GM10248 (cell line): ENCODE measurements at regions not wholly inside any gene's neighbourhood (a gene's known extent, or its start where the extent isn't known, plus 50 kb on each side); places are given as distances from the start of the nearest gene placed in this dataset.
"Not testable (repeated sequence)": the region's sequence is repeated elsewhere in the genome, so short reads cannot be mapped to it uniquely, and the experiment has no call there.

Experiments
- CTCF ChIA-PET: fragments of 300-600 bp; sonication (Branson Sonifier 250); formaldehyde crosslinking; extraction: SDS; loops from one replicate; lab custom pipeline; 2021; ENCODE audit warnings: antibody characterized with exemption; lab: Yijun Ruan, JAX
- POLR2A ChIA-PET: fragments of 350-650 bp; sonication (Branson Sonifier 250); formaldehyde crosslinking; extraction: SDS; loops from one replicate; lab custom pipeline; 2020; ENCODE audit warnings: antibody characterized with exemption; lab: Yijun Ruan, JAX
- DNase-seq: peaks from one replicate; pipeline ENCODE4 v3.0.0; 2012; ENCODE audit errors: extremely low spot score

- DNase-seq, CTCF ChIA-PET, POLR2A ChIA-PET: not testable (repeated sequence)
Observed at GRCh38 chr1:83405789-83406188, 593.1 kb downstream of the TTLL7 start.

DNA sequence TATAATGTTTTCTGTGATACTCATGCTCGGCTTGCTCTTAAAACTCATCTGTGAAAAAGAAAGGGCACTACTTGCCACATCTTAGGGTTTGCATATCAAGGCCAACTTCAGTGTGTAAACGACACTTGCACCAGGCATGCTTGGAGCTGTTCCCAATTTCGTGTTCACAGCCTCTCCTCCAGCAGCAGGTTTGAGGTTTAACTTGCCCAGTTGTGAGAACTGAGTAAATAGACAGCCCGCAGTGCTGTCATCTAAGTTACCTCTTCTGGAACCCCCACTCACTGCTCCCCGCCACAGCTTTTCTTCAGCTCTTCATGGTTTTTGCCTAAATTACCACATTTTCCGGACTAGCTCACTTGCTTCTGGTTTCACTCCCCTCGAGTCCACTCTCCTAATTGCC, 595.4 kb downstream of the TTLL7 start:
- CTCF ChIA-PET, POLR2A ChIA-PET, DNase-seq: not testable (repeated sequence)

- DNase-seq, CTCF ChIA-PET, POLR2A ChIA-PET: not testable (repeated sequence)
Observed at GRCh38 chr1:83401146-83401545, 597.8 kb downstream of the TTLL7 start.

GRCh38 chr1:83400173-83400572, 598.8 kb downstream of the TTLL7 start:
- DNase-seq, POLR2A ChIA-PET, CTCF ChIA-PET: not testable (repeated sequence)

- DNase-seq, CTCF ChIA-PET, POLR2A ChIA-PET: not testable (repeated sequence)
Observed at GRCh38 chr1:83398125-83398524, 600.8 kb downstream of the TTLL7 start.

DNA sequence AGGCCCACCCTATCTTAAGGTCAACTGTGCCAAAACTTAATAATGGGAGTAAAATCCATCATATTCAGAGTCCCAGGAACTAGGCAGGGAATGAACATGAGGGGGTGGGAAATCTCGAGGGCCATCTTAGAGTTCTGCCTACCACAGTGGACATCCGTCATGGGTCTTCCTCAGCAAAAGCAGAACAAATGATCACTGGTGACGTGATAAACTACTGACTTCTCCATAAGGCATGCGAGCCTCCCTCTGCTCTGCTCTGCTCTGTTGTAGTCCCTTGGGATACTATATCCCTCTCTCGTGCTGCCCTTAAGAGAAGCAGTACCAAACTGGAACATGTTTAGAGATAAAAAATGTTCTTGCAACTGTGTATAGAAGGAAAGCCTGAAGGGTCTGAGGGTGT, 603.8 kb downstream of the TTLL7 start:
- CTCF ChIA-PET, DNase-seq, POLR2A ChIA-PET: not testable (repeated sequence)

DNA sequence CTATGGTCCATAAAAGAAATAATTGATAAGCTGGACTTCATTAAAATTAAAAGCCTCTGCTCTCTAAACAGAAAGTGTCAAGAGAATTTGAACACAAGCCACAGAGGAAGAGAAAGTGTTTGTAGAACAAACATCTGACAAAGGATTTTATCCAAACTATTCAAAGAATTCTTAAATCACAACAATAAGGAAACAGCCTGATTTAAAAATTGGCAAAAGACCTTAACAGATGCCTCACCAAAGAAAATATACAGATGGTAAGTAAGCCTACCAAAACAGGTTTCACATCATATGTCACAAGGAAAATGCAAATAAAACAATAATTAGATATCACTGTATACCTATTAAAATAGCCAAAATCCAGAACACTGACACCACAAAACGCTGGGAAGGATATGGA, 612.0 kb downstream of the TTLL7 start:
- POLR2A ChIA-PET, CTCF ChIA-PET: not testable (repeated sequence)

GRCh38 chr1:83383107-83383506, 615.8 kb downstream of the TTLL7 start:
- DNase-seq, POLR2A ChIA-PET, CTCF ChIA-PET: not testable (repeated sequence)

More for the DNA sequence above, 612.0 kb downstream of the TTLL7 start:
- DNase-seq = not testable (repeated sequence)

DNA sequence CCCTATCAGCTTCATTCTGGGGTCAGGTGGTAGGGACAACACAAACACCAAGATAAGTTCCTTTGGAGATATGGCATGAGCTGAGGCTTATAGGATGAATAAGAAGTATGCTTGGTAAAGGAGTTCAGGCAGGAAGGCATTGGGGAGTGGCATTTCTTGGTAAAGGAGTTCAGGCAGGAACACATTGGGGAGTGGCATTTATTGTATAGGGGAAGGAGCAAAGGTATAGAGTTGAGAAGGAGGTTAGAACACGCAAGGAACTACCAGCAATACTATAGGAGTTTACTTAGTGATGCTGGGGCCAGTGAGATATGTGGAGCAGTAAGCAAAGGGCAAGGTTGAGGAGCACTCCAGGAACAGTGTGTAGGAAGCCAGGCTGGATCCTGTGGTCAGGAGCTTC, 625.9 kb downstream of the TTLL7 start:
- CTCF ChIA-PET, DNase-seq, POLR2A ChIA-PET: not testable (repeated sequence)

GRCh38 chr1:83369853-83370252, 629.1 kb downstream of the TTLL7 start:
- CTCF ChIA-PET, POLR2A ChIA-PET: not testable (repeated sequence)

DNA sequence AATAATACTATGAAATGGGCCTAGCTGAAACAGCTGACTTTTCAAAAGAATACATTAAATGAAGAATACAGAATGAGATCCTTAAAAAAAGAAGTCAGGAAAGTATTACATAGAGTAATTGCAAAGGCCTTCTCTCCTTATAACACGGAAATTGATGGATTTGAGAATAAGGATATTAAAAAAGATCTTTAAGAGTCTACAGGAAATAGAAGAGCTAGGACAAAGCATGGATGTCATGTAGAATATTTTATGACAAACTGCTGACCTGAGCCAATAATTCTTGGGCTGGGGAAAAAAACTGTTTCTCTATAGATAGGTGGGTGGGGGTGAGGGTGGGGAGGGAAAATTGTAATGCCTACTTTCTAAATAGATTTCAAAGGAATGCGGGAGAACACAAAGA, 633.6 kb downstream of the TTLL7 start:
- POLR2A ChIA-PET, DNase-seq, CTCF ChIA-PET: not testable (repeated sequence)

More at GRCh38 chr1:83369853-83370252, 629.1 kb downstream of the TTLL7 start:
- not testable (repeated sequence) for DNase-seq

DNA sequence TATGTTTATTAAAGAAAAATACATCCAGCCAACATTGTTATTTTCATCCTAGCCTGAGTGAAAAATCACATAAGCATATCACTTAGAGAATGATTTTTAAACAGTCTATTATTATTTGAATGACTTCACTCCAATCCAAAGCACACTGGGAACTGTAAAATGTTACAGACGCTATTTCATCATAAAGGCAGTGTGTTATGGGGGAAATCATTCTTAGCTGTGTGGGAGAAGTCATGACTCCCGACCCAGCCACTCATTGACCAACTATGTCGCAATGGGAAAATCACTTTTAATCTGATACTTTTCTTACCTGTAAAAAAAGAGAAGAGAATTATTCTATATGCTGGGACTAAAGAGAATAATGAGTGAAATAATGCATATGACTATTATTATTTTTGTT, 653.6 kb downstream of the TTLL7 start:
- DNase-seq, POLR2A ChIA-PET, CTCF ChIA-PET: not testable (repeated sequence)

GRCh38 chr1:83343767-83344166, 655.2 kb downstream of the TTLL7 start:
- CTCF ChIA-PET, POLR2A ChIA-PET, DNase-seq: not testable (repeated sequence)

- DNase-seq, CTCF ChIA-PET, POLR2A ChIA-PET: not testable (repeated sequence)
Observed at GRCh38 chr1:83342995-83343394, 655.9 kb downstream of the TTLL7 start.

GRCh38 chr1:83332308-83332707, 666.6 kb downstream of the TTLL7 start:
- POLR2A ChIA-PET, DNase-seq, CTCF ChIA-PET: not testable (repeated sequence)
